Hippocampal formation (tissue), 2 donors: ENCODE measurements at regions not wholly inside any gene's neighbourhood (a gene's known extent, or its start where the extent isn't known, plus 50 kb on each side); places are given as distances from the start of the nearest gene placed in this dataset.
"Not testable (repeated sequence)": the region's sequence is repeated elsewhere in the genome, so short reads cannot be mapped to it uniquely, and the experiment has no call there.

Source experiments
- DNase-seq, 2 donors: peaks; one replicate each; lab custom pipeline; 2025; lab: John Stamatoyannopoulos, UW

DNA sequence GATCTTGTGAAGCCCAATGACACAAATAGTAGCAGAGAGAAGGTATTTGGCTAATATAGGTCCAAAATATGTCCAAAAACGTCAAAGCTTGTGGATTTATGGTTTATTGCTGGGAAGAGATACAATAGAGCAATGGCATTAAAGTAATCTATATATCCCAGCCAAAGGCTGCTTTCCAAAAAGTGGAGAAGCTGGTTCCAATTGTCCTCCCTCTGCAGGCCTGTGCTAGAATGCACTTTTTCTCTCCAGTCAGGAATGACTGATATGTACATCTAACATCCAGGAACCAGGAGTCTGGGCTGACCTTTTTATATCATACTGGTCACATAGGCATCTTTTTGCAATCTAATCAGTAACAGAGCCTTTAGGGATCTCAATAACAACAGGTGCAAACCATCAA lies 167.1 kb upstream of the FAM3C start:
- DNase-seq = no peak

DNA sequence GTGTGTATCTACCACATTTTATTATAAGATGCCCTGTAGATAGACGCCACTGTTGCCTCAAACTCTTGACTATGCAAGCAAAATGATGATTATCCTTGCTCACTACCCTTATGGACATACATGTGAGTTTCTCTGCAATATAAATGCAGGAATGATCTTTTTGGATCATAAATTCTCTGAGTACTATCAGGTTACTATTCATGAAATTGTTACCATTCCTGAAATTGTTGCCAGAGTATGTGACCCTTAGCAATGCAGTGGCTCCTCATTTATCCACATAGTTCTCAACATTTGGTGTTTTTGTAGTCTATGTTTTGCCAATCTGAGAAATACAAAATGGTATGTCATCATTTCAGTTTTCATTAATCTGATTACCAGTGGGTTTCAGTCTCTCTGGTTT lies 166.2 kb upstream of the FAM3C start:
- no peak for DNase-seq

DNA sequence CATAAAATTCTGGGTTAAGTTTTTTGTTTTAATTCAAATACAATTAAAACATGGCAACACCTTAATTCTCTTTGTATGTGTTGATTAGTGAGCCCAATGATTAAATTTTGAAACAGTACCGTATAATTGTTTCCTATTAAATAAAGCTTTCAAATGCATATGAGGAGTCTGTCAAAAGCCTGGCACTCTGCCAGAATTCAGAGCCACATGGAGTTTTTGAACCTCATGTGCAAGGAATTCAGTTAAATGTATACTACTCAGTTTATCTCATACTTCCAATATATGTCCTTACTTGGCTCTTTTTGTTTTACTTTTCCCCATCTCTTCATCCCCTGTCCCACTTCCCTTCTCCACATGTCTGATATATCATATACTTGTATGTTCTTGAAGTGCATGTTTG lies 165.6 kb upstream of the FAM3C start:
- DNase-seq = no peak

DNA sequence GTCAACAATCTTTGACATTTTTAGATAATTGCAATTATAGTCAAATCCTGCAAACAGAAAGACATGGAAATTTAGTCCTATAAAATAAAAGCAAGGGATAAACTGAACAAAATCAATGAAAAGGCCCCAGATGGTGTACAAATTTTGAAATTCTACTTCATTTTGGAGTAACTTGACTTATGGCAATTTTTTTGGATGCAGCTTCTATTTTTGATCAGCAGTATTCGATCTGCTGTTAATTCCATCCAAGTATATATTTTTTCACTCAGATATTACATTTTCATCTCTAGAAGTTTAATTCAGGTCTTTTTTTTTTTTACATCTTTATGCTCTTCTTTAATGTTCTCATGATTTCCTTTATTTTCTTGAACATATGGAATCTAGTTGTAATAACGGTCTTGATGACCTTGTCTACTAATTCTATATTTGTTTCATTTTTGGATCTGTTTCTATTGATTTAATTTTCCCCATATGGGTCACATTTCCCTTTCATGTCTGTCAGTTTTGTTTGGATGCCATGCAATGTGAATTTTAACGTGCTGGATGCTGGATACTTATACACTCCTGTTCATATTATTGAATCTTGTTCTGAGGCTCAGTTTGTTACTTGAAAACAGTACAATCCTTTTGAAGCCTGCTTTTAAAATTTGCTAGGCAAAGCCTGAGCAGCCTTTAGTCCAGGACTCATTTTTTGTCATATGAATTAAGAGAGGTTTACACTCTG lies 164.3 kb upstream of the FAM3C start:
- DNase-seq = no peak

DNA sequence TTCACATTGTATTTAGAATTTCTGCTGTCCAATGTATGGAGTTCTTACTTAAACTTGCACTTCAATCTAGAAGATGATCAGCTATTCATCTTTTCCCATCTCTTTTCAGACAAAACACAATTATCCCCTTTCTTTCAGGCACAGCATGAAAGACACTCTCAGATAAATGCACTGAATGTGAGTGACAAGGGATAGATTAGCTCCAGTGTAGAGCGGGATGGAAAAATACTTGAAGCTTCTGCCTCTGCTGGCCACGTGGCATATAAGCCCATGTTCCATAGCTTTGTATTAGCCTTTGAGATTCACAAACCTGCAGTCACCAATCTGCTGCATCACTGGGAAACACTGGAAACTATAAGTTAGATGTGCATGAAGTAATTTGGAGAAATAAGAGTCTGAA lies 162.2 kb upstream of the FAM3C start:
- peak in 1 of 2 donors; percentile 17 for DNase-seq

DNA sequence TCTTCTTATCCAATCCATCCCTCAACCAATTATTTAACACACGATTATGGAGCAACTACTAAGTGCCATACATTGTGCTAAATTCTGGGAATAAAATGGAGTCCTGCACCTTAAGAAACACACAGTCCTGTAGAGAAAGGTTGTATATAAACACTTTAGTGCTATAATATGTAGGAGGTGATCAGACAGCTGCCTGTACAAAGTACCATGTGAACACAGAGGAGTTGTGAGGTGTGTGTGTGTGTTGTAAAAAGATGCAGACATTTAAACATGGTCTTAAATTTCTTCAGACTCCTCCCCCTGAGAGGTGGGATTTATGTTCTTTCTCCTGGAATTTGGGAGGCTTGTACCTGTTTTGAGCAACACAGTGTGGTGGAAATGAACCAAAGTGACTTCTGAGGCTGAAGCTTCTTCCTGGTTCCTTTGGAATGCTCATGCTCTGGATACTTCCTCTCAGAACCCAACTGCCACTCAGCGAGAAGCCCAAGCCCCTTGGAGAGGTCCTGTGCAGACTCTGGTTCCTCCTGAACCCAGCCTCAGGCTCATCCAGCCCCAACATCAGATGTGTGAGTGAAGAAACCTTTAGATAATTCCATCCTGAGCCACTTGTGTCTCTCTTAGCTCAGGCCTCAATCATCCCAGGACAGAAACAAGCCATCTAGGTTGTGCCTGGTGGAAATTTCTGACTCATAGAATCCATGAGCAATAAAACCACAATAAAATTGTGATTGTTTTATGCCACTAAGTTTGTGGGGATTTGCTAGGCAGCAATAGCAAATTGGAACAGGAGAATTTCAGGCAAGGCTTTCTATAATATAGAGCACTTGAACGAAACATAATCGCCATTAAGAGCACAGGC lies 161.2 kb upstream of the FAM3C start:
- no peak for DNase-seq

DNA sequence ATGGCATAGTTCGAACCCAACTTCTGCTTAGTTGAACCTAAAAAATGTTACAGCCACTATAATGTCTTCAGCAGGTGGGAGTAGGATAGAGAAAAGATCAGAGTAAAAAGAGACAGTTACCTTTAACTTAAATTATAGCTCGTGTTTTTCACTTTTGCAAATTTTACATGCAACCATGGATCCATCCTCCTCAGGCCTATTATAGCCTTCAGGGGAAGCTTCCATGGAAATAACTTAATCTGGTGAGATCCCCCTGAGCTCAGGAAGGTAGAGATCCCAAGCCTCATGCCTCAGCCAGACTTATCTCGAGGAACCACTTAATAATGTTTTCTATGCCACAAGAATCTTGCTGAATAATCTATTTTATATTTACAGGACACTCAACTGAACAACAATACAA lies 159.4 kb upstream of the FAM3C start:
- no peak for DNase-seq

DNA sequence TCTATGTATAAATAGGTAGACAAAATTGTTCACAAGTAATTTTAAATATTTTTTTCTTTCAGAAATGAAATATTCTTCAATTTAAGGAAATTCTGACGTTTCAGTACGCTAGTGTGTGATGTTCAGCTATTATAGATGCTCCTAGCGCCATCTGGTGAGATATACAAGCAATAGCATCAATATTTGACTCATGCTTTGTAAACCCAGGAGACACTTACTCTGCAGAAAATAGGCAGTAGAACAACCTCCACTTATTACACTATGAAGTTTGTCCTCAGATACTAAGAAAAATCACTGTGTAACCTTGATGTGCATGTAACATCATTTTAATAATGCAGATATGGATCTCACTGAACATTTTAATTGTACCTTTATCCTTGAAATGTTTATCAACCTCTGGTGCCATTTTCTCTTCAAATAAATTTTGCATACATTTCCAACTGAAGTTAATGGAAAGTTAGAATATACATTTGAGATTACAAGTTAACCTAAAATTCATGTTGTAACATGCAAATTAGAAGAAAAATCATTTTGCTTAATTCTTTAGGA lies 151.5 kb upstream of the FAM3C start:
- DNase-seq = peak in 1 of 2 donors; percentile 86

DNA sequence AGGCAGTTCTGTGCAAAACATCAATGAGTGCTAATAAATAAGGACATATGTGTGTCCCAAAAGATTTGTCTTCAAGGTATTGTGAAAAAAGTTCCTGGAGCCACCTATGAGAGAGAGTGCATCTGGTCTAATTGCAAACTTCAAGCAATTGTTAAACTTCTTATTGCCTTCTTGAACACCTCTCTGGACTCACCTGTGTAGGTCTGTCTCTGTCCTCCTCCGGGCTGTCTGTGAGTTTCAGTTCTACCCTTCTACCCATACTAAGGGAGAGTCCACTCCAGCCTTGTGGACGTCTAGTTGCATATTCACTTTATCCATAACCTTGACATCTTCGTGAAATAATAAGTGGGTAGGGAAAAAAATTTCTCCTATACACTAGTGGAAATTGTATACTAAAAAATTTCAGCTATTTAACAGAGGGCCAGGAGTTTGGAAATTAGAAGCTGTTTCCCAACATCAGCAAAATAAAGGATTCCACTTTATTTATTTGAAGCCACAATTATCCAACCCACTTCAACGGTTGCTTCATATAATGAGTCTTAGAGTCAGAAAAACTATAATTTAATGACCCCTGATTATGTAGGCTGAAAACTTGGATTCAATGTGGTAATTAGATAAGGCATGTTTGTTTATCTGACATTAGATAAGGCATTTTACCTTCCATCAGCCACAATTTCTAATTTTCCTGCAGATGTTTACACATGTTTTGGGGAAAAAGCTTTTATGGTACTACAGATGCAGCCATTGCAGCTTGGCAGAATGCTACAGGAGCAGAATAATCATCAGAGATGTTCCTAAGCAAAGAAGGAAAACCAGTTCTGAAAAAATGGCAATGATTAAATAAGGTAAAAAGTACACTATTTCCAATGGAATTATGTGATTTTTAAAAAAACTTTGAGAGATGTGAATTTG lies 150.8 kb upstream of the FAM3C start:
- DNase-seq = no peak

DNA sequence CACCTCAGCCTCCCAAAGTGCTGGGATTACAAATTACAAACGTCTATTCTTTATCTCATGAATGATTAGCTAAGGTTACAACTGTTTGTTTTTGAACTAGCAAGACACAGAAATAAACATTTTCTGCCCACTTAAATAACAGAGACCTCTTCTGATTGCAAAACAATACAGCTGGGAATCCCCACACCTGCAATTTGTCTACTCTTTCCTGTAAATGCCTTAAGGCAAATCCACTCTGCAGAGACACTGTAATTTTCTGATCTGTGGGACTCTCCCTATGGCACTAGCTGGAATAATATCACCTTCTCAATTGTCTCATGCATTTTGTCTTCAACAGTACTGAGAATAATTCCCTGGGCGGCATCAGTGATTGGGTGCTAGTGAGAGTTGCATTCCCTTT lies 149.3 kb upstream of the FAM3C start:
- DNase-seq = no peak

DNA sequence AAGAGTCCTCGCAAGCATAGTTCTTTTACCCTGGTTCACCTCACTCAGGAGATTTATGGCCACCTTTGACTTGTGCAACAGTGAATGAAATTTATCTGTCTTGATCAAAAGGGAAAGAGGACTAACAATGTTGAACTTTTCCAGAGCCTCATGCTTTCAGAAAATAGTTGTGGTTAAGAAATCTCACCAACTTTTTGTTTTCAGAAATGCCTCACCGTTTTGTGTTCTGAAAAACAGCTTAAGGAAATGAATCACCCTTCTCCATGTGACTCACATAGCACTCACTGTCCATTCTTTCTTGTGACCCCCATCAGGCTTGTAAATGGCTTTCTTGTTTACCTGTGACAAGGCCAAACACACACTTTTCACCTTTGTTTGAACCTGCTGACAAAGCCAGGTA lies 148.6 kb upstream of the FAM3C start:
- no peak for DNase-seq

DNA sequence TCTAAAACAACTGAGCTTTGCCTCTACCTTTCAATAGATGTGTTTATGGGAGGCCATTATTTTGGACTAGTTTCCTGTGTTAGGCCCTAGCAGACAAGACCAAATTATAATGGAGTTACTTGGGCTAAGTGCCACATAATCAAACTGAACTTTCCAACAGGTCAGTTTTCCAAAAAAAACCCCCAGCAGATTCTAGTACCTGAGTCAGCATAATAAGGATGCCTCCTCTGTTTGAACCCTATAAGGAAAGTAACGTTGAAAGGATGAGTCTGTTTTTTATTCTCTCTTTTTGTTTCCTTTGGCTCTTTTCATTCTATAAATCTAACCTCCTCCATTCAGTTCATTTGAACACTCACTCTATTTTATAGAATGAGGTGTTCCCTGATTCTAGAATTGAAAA lies 148.1 kb upstream of the FAM3C start:
- DNase-seq = no peak

DNA sequence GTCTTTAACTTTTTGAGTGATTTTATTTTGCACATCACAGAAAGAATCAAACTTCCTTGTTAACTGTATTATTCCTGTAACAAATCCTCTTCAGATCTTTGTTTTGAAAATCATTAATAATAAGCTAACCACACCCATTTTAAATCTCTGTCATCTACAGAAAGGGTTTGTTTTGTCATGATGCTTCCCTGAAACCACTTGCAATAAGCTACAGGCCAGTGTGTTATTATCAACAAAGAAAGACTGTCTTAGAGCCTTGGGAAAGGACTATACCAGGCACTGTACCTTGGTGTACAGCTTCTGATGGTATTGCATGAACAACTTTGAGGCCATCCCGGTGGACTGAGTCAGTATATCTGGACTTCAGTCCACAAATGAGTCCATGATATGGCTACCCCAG lies 145.3 kb upstream of the FAM3C start:
- no peak for DNase-seq

DNA sequence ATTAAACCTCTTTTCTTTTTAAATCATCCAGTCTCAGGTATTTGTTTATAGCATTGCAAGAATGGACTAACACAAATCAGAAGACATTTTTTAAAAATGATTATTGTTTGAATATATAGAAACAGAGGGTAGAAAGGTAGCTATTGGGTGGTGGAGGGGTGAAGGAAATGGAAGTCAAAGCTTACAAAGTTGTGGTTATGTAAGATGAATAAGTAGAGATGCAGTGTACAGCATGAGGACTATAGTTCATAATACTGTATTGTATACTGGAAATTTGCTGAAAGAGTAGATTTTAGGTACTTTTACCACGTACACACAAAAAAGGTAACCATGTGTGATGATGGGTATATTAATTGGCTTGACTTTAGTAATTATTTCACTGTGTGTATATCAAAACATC lies 144.0 kb upstream of the FAM3C start:
- DNase-seq = no peak

DNA sequence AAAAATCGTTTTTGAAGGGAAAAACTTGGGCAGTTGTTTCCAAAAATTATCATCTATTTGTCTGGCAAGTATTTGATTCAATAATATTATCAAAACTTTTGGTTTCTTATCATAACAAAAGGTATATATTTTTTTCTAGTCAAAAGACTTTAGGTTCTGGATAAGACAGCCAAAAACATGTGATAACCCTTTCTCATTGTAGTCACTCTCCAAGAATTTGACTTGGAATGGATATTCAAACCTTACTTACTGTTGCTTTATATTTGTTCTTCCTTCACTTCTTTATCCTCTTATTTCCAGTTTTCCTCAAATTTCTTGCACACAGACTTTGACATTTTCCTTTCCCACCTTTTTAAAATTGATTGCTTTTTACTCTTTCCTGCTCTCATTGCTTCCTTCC lies 140.9 kb upstream of the FAM3C start:
- DNase-seq = no peak

DNA sequence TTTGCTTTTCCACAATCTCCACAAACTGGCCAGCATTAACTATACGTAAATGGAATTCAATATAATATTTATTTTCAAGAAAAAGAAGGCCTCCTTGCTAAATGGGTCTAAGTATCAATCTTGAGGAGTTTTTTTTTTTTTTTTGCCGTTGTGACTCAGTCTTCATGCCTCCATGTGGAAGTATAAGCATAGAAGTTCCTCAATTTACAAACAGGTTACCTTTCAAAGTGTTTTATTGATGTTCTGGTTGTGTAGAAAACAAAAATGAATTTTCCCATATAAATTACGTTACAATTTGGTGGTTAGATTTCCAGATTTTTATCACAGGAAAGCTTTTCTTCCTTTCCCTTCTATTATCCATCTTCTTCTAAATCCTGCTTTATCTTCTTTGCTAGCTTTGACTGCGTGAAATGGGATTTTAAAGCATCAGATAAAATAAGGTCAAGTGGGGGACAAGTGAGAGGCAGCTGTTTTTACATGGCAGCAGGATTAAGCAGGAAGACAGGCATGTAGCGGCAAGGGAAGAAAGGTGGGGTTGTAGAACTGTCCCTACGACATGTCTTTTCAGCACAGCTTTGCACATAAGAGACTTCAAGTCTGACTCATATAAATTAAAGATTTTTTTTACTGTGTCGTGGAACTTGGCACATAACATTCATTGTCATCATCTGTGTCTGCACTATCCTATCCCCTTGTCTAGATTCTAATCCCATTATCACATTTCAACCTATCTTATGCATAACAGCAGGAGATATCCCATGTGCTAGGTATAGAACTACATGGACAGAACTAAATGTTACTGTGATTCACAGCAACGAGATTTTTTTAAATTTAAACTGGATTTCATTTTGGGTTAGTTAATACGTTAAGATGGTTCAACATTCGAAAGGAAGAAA lies 135.3 kb upstream of the FAM3C start:
- DNase-seq = no peak

DNA sequence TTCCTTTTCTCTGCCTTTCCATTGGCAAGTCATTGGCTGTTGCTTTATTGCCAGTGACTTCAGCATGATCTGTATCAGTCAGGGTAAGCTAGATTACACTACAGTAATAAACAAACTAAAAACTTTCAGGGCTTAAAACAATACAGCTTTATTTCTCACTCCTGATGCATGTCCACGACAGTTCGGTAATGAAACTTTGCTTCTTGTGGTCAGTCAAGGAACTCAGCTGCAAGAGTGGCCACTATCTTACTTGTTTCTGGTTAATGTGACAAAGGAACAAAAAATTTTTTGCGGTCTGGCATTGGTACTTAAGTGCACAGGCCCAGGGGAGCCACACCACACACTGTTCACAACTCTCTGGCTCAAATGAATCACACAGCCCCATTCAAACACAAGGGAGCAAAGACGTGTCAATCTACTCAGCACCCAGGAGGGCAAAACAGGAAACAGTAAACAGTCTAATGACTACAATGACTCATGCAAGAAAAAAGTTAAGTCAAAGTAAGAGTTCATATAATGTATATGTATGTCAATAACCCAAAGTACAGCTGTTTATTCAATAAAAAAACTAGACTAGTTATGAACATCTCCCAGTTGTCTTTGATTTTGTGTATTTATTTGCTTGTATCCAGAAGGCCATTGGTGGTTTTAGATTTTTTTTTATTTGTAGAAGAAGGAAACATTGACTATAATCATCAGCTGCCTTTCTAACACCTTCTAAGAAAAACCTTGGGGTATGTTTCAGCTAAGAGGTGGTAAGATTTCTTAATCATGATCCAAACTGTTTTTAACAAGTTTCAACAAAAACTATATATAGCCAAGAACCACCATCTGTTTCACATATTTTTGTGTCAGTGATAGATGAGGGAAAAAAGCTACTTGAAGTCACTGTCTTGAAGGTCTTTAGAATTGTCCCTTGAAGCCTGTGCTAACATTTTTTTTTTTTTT lies 134.4 kb upstream of the FAM3C start:
- no peak for DNase-seq

DNA sequence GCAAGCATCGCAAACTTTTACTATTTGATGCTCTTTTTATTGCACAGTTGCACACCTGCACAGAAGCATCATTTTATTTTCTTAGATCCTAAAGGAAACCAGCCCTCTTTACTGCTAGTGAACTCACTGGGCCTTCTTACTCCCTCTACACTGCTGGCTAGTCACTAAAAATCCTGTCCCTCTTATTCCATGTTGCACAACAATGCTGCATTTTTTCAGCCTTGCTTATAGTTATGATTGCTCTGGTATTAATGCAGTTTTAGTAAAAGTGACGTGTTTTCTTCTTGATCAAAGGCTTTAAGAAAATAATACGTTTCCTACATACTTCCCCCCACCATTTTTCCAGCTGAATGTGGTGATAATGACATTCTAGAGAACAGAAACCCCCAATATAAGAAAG lies 132.9 kb upstream of the FAM3C start:
- no peak for DNase-seq

DNA sequence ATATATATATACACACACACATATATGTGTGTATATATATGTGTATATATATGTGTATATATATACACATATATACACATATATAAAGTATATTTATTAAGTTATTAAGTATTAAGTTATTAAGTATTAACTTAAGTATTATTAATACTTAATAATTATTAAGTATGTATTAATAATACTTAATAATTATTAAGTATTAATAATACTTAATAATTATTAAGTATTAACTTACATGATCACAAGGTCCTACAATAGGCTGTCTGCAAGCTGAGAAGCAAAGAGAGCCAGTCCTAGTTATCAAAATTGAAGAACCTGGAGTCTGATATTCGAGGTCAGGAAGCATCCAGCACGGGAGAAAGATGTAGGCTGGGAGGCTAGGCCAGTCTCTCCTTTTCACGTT lies 130.1 kb upstream of the FAM3C start:
- DNase-seq = not testable (repeated sequence)
